Ishikawa (cell line): ENCODE measurements at regions not wholly inside any gene's neighbourhood (a gene's known extent, or its start where the extent isn't known, plus 50 kb on each side); places are given as distances from the start of the nearest gene placed in this dataset.

Source experiments
- CEBPB ChIP-seq: IDR thresholded peaks from 2 replicates; pipeline ENCODE4 v1.6.1; 2012
- MAX ChIP-seq: IDR thresholded peaks from 2 replicates; pipeline ENCODE4 v1.6.1; 2012
- REST ChIP-seq: IDR thresholded peaks from 2 replicates; pipeline ENCODE4 v1.6.1; 2012; ENCODE audit warnings: low read depth, mild to moderate bottlenecking
- TAF1 ChIP-seq: IDR thresholded peaks from 2 replicates; pipeline ENCODE4 v1.6.1; 2012; ENCODE audit warnings: low read depth, mild to moderate bottlenecking
- TEAD4 ChIP-seq: IDR thresholded peaks from 2 replicates; pipeline ENCODE4 v1.6.1; 2012
- YY1 ChIP-seq: IDR thresholded peaks from 2 replicates; pipeline ENCODE4 v1.6.1; 2012; ENCODE audit warnings: low read depth

GRCh38 chr10:30691639-30692015, 62.1 kb upstream of the LYZL2 start:
- no peak for TF ChIP-seq MAX
- no peak for TF ChIP-seq YY1
- no peak for TF ChIP-seq REST
- no peak for TF ChIP-seq TAF1
- no peak for TF ChIP-seq TEAD4
- TF ChIP-seq CEBPB, result no peak
